ENCODE measurements at regions not wholly inside any gene's neighbourhood (a gene's known extent, or its start where the extent isn't known, plus 50 kb on each side); places are given as distances from the start of the nearest gene placed in this dataset.

- TF ChIP-seq CTCF (conservative IDR thresholded peaks at IDR 0.05) (no peak), ZFX (IDR thresholded peaks at IDR 0.05) (no peak)
Observed at GRCh38 chr6:23417133-23417532, 708.9 kb upstream of the NRSN1 start.
